H7 (cell line): ENCODE measurements at regions not wholly inside any gene's neighbourhood (a gene's known extent, or its start where the extent isn't known, plus 50 kb on each side); places are given as distances from the start of the nearest gene placed in this dataset.
"Not testable (repeated sequence)": the region's sequence is repeated elsewhere in the genome, so short reads cannot be mapped to it uniquely, and the experiment has no call there.

Source experiments
- DNase-seq: peaks from one replicate; pipeline ENCODE4 v3.0.0; 2012
- H3K27me3 ChIP-seq: 2 replicates; pipeline ENCODE4 v1.6.0; 2011; ENCODE audit warnings: mild to moderate bottlenecking, low read length; ENCODE audit not compliant: control insufficient read depth, insufficient read depth
- H3K36me3 ChIP-seq: replicated peaks from 2 replicates; pipeline ENCODE4 v1.5.1; 2011; ENCODE audit warnings: low read length; ENCODE audit not compliant: control insufficient read depth, insufficient read depth
- H3K4me3 ChIP-seq: 2 replicates; pipeline ENCODE4 v1.5.1; 2011; ENCODE audit warnings: low read depth, mild to moderate bottlenecking, control low read depth, low read length, moderate library complexity; ENCODE audit not compliant: insufficient read depth

DNA sequence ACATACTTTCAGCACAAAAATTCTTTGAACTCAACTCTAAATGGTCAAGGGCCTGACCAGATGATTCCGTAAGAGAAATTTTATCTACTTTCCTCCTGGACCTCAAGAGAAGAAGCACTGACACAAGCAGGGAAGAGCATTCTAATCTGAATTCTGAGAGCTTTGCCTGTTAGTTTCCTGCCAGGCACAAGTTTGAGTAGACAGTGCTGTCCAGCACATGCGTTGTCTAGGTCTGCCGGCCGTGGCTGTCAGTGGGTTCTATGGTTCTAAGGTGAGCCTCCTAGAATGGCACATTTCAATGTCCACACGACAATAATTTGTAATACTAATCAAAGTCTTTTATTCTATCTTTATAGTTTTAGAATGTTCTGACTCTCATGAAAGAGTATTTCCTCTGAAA is 91.9 kb downstream of the RFPL4B start:
- Histone ChIP-seq H3K4me3 (no peak overlapping the region), H3K36me3 (no peaks in the 10 kb centered on the region), H3K27me3 (no peaks in the 10 kb centered on the region)
- DNase-seq = no peak

DNA sequence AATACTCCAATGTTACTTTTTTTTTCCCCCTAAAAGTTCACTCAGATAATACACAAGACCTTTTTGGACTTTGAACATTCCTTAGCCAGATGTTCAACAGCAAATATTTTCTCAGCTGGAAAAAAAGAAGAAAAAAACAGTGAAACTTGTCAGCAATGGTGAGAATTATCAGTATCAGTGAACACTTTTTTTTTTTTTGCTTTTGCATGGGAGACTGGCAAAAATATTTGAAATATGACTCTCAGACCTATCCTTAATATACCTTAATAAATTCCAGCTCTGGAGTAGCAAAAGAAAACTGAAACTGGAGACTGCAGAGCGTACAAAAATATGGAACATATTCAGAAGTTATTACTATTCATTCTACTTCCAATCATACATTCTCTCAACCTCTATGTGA is 92.3 kb downstream of the RFPL4B start:
- H3K27me3 ChIP-seq = no peaks in the 10 kb centered on the region
- no peak overlapping the region for H3K4me3 ChIP-seq
- H3K36me3 ChIP-seq = no peaks in the 10 kb centered on the region
- DNase-seq = no peak

- Histone ChIP-seq H3K36me3 (no peaks in the 10 kb centered on the region), H3K4me3 (no peak overlapping the region), H3K27me3 (no peaks in the 10 kb centered on the region)
- DNase-seq = no peak
These were observed 94.5 kb downstream of the RFPL4B start for GRCh38 chr6:112441607-112442006.

DNA sequence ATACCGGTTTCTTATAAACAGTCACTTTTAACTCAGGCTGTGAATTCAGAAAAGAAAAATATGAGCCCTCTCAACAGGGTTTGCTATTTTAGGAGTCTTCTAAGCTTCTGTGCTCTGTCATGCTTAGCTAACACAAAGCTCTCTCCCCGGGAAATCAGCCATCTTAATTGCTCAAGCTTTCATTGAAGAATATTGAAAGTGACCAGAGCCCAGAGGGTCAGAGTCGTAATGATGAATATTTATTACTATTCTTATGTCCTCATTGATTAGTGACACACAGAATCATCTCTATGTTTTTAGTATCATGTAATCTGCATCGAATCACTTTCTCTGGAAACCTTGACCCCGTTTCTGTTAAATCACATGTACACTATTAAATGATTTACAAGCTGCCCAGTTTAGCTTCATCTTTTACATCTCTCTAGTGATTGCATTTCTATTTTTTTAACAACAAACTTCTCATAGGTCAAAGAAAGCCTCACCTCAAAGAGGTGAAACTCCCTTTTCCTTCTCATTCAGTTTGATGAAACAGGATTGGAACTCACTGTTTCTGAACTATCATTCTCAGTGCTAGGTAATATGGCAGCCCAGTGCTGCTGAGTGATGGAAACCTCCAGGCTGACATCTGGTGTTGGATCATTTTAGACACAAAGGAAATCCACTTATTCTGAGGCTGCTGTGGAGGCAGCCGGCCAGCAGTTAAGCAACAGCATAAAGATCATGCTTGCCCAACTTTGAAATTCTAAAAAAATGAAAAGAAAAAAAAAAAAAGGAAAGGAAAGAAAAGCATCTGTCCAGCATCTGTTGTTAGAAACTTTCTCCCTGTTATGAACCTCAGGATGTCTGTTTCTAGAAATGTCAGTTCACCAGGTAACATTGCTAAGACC is 96.3 kb downstream of the RFPL4B start:
- H3K27me3 ChIP-seq = no peaks in the 10 kb centered on the region
- no peak overlapping the region for H3K4me3 ChIP-seq
- no peaks in the 10 kb centered on the region for H3K36me3 ChIP-seq
- DNase-seq = no peak

GRCh38 chr6:112448786-112449185 is 101.7 kb downstream of the RFPL4B start:
- DNase-seq, H3K4me3 ChIP-seq, H3K36me3 ChIP-seq, H3K27me3 ChIP-seq: not testable (repeated sequence)

- H3K36me3 ChIP-seq = no peaks in the 10 kb centered on the region
- DNase-seq = no peak
- H3K4me3 ChIP-seq = no peak overlapping the region
- no peaks in the 10 kb centered on the region for H3K27me3 ChIP-seq
These were observed 103.5 kb downstream of the RFPL4B start for GRCh38 chr6:112450663-112451062.

DNA sequence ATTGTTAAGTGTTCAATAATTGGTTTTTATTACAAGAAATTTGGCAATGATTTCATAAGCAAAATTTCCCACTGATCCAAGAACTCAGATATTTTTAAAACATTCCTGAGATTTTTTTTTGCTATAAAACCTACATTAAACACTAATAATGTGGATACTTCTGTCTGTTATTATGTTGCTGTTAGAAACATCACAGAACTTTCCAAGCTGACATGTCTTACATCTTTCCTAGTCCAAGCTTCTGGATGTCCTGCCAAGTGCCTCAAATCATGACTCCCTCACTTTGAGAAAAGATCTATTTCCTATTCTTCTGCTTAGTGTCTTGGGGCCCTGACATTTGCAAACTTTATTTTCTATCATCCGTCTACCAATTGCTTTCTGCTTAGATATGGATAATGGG is 110.8 kb downstream of the RFPL4B start:
- Histone ChIP-seq H3K4me3 (no peak overlapping the region), H3K36me3 (no peaks in the 10 kb centered on the region)

DNA sequence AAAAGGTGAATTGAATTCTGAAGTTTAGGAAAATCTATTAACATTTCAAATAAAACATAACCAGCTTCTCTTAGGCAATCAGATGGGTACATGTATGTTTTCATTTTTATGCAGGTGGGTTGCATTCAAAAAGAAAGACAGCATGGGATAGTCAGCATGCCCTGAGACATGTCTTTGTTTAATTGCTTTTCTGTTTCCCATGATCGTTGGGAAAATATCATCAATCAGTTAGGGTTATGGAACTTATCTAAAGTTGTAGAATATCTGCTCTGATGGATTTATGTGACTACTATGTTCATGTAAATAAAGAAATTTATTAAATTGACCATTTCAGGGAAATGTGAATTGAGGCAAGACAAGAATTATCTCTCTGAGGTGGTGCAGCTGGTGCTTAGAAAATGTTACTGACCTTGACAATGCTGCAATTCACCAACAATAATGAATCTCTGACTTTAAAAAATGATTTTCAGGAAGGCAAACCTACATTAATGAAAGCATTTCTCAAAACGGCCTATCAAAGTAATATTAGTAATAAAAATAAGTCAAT is 112.7 kb downstream of the RFPL4B start:
- Histone ChIP-seq H3K27me3 (no peaks in the 10 kb centered on the region), H3K4me3 (no peak overlapping the region), H3K36me3 (no peaks in the 10 kb centered on the region)
- no peak for DNase-seq

More for the DNA sequence above, 110.8 kb downstream of the RFPL4B start:
- no peak for DNase-seq
- no peaks in the 10 kb centered on the region for H3K27me3 ChIP-seq

DNA sequence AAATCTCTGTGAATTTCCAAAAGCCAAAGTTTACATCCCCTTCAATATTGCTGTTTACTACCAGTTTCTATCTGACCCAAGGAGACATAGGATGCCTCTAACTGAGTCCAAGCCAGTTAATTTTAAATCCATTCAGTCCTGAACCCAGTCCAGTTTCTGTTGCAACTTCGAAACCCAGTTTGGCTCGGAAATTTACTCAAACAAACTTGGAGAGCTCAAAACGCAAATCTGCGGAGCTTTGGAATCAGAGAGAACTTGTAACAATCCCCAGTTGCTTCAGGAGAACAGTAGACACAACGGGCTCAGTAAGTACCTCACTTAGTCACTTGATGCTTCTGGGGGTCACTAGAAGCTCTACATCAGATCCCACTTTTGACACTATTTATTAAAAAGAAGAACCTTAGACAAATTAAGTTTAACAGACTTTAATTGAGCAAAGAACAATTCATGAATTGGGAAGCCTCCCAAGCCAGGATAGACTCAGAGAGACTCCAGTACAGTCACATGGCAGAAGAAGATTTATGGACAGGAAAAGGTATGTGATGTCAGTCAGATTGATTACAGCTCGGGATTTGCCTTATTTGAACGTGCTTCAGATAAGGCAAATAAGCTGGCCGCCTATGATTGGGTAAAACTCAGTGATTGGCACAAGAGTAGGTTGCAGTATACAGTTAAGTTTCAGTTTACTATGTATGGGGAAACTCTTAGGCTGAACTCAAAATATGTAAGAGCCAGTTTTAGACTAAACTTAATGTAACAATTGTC is 118.0 kb downstream of the RFPL4B start:
- Histone ChIP-seq H3K36me3 (no peaks in the 10 kb centered on the region), H3K4me3 (no peak overlapping the region)

GRCh38 chr6:112466373-112467151 is 119.4 kb downstream of the RFPL4B start:
- no peak for DNase-seq
- Histone ChIP-seq H3K36me3 (no peaks in the 10 kb centered on the region), H3K4me3 (no peak overlapping the region), H3K27me3 (no peaks in the 10 kb centered on the region)

More for the DNA sequence above, 118.0 kb downstream of the RFPL4B start:
- H3K27me3 ChIP-seq = no peaks in the 10 kb centered on the region
- DNase-seq = no peak

- Histone ChIP-seq H3K27me3 (no peaks in the 10 kb centered on the region), H3K36me3 (no peaks in the 10 kb centered on the region), H3K4me3 (no peak overlapping the region)
- no peak for DNase-seq
These were observed 121.2 kb downstream of the RFPL4B start for GRCh38 chr6:112468359-112468758.

DNA sequence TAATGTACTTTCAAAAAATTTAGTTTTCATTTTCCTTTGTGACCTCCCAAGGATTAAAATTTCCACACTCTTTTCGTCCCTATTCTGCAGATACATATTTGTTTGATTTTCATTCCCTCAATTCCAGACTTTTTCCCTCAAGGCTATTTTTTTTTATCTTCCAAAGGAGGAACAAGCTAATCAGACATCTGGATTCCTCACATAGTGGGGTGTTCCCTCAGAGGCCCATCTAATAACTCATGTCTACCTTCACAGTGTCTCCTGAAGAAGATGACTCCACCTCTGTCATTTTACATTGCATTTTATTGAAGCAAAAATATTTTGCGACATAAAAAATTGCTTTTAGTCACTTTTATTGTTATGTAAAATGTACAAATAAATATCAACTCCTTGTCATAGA is 122.2 kb downstream of the RFPL4B start:
- H3K36me3 ChIP-seq = no peaks in the 10 kb centered on the region
- DNase-seq = no peak
- H3K4me3 ChIP-seq = no peak overlapping the region
- no peaks in the 10 kb centered on the region for H3K27me3 ChIP-seq

GRCh38 chr6:112470376-112470775 is 123.2 kb downstream of the RFPL4B start:
- H3K4me3 ChIP-seq = no peak overlapping the region
- no peak for DNase-seq
- H3K36me3 ChIP-seq = no peaks in the 10 kb centered on the region
- H3K27me3 ChIP-seq = no peaks in the 10 kb centered on the region

- no peak for DNase-seq
- Histone ChIP-seq H3K27me3 (no peaks in the 10 kb centered on the region), H3K36me3 (no peaks in the 10 kb centered on the region), H3K4me3 (no peak overlapping the region)
These were observed 123.8 kb downstream of the RFPL4B start for GRCh38 chr6:112470950-112471349.
